CD4-positive, CD25-positive, alpha-beta regulatory T cell (primary cell): ENCODE measurements at regions not wholly inside any gene's neighbourhood (a gene's known extent, or its start where the extent isn't known, plus 50 kb on each side); places are given as distances from the start of the nearest gene placed in this dataset.
"Not testable (repeated sequence)": the region's sequence is repeated elsewhere in the genome, so short reads cannot be mapped to it uniquely, and the experiment has no call there.

Source experiments
- ATAC-seq, 2 donors: fragments of 150-1000 bp; cut with Tn5 transposase; one replicate each; pipeline ENCODE4 v1.10.0; 2021; ENCODE audit warnings: low read depth in 2 of 2, moderate number of reproducible peaks in 2 of 2, moderate library complexity in 1 of 2
- DNase-seq, 3 donors: peaks; one replicate each; pipeline versions ENCODE4 v3.0.0 to v3.0.0-alpha.2; 2012 to 2022; ENCODE audit warnings: mixed read lengths in 1 of 3
- H3K27ac ChIP-seq: one replicate; pipeline ENCODE4 v1.7.0; 2013; ENCODE audit warnings: mild to moderate bottlenecking, low read length; ENCODE audit not compliant: insufficient read depth, poor library complexity, severe bottlenecking
- H3K27me3 ChIP-seq: one replicate; pipeline ENCODE4 v1.7.0; 2013; ENCODE audit warnings: low read length; ENCODE audit not compliant: control insufficient read depth, insufficient read depth
- H3K36me3 ChIP-seq: one replicate; pipeline ENCODE4 v1.7.0; 2013; ENCODE audit warnings: mild to moderate bottlenecking, low read length, moderate library complexity; ENCODE audit not compliant: control insufficient read depth, insufficient read depth
- H3K4me1 ChIP-seq: 2 replicates; pipeline ENCODE4 v1.7.0; 2013; ENCODE audit warnings: mild to moderate bottlenecking, low read length; ENCODE audit not compliant: insufficient read depth, control insufficient read depth, poor library complexity, severe bottlenecking
- H3K4me3 ChIP-seq: one replicate; pipeline ENCODE4 v1.7.0; 2013; ENCODE audit warnings: low read depth, mild to moderate bottlenecking, low read length, moderate library complexity
- H3K9me3 ChIP-seq, 2 experiments: 1 replicate in 1 of 2; 2 replicates in 1 of 2; pipeline ENCODE4 v1.7.0; 2013; ENCODE audit warnings: low read length in 2 of 2, mild to moderate bottlenecking in 1 of 2, moderate library complexity in 1 of 2; ENCODE audit not compliant: control insufficient read depth in 2 of 2
- H3K27ac Mint-ChIP-seq, 3 donors: one replicate each; pipeline ENCODE4 v1.8.0; 2020 to 2022; ENCODE audit warnings: mild to moderate bottlenecking in 3 of 3, mixed read lengths in 3 of 3, moderate library complexity in 2 of 3
- H3K27me3 Mint-ChIP-seq: one replicate; pipeline ENCODE4 v1.8.0; 2022; ENCODE audit warnings: mild to moderate bottlenecking, mixed read lengths
- H3K36me3 Mint-ChIP-seq: one replicate; pipeline ENCODE4 v1.8.0; 2020; ENCODE audit warnings: mixed read lengths
- H3K4me1 Mint-ChIP-seq, 4 donors: one replicate each; pipeline ENCODE4 v1.8.0; 2020 to 2022; ENCODE audit warnings: mixed read lengths in 4 of 4, mild to moderate bottlenecking in 1 of 4
- H3K4me3 Mint-ChIP-seq, 4 donors: one replicate each; pipeline ENCODE4 v1.8.0; 2020 to 2022; ENCODE audit warnings: mild to moderate bottlenecking in 4 of 4, mixed read lengths in 4 of 4, moderate library complexity in 3 of 4
- H3K9me3 Mint-ChIP-seq, 7 donors: one replicate each; pipeline ENCODE4 v1.8.0; 2020 to 2022; ENCODE audit warnings: mixed read lengths in 7 of 7, mild to moderate bottlenecking in 3 of 7, moderate library complexity in 2 of 7

- Histone ChIP-seq H3K9me3 (no peaks in the 10 kb centered on the region), H3K4me3 (no peak overlapping the region), H3K36me3 (no peaks in the 10 kb centered on the region), H3K27me3 (no peaks in the 10 kb centered on the region), H3K27ac (no peak overlapping the region), H3K4me1 (no peaks in the 10 kb centered on the region)
- no peak for DNase-seq
- Mint-ChIP-seq H3K4me3 (no peak overlapping the region), H3K4me1 (no peaks in the 10 kb centered on the region), H3K27me3 (no peaks in the 10 kb centered on the region), H3K36me3 (no peaks in the 10 kb centered on the region), H3K9me3 (peaks cover 0 to 4% (median 0%) of the 10 kb centered on the region in 7 donors), H3K27ac (no peak overlapping the region)
- no peak for ATAC-seq
Measured at GRCh38 chr12:84484798-84485197, 427.8 kb downstream of the SLC6A15 start.

GRCh38 chr12:84480803-84481202 is 431.8 kb downstream of the SLC6A15 start:
- Mint-ChIP-seq H3K36me3 (no peaks in the 10 kb centered on the region), H3K9me3 (peaks cover 0 to 7% (median 4%) of the 10 kb centered on the region in 7 donors), H3K4me1 (no peaks in the 10 kb centered on the region), H3K27me3 (no peaks in the 10 kb centered on the region), H3K27ac (no peak overlapping the region), H3K4me3 (no peak overlapping the region)
- Histone ChIP-seq H3K4me1 (no peaks in the 10 kb centered on the region), H3K27ac (no peak overlapping the region), H3K36me3 (no peaks in the 10 kb centered on the region), H3K4me3 (no peak overlapping the region), H3K27me3 (no peaks in the 10 kb centered on the region), H3K9me3 (no peaks in the 10 kb centered on the region)
- DNase-seq: no peak
- ATAC-seq: no peak

GRCh38 chr12:84470361-84470760 is 442.2 kb downstream of the SLC6A15 start:
- no peak overlapping the region for H3K27ac Mint-ChIP-seq
- no peak overlapping the region for H3K4me3 Mint-ChIP-seq
- no peaks in the 10 kb centered on the region for H3K36me3 Mint-ChIP-seq
- DNase-seq: no peak
- no peaks in the 10 kb centered on the region for H3K9me3 ChIP-seq
- H3K27me3 Mint-ChIP-seq: no peaks in the 10 kb centered on the region
- H3K4me3 ChIP-seq: no peak overlapping the region
- no peak overlapping the region for H3K27ac ChIP-seq
- H3K4me1 Mint-ChIP-seq: no peaks in the 10 kb centered on the region
- no peaks in the 10 kb centered on the region for H3K36me3 ChIP-seq
- H3K9me3 Mint-ChIP-seq: peaks cover 0 to 9% (median 4%) of the 10 kb centered on the region in 7 donors
- H3K4me1 ChIP-seq: no peaks in the 10 kb centered on the region
- H3K27me3 ChIP-seq: no peaks in the 10 kb centered on the region
- ATAC-seq: no peak

GRCh38 chr12:84464616-84465015 is 448.0 kb downstream of the SLC6A15 start:
- Mint-ChIP-seq H3K4me1 (no peaks in the 10 kb centered on the region), H3K27me3 (no peaks in the 10 kb centered on the region), H3K27ac (no peak overlapping the region)

GRCh38 chr12:84463741-84464495 is 448.7 kb downstream of the SLC6A15 start:
- peaks cover 0 to 8% (median 4%) of the 10 kb centered on the region in 7 donors for H3K9me3 Mint-ChIP-seq
- no peak for DNase-seq
- Histone ChIP-seq H3K4me3 (no peak overlapping the region), H3K27me3 (no peaks in the 10 kb centered on the region), H3K27ac (no peak overlapping the region), H3K9me3 (no peaks in the 10 kb centered on the region), H3K4me1 (no peaks in the 10 kb centered on the region), H3K36me3 (no peaks in the 10 kb centered on the region)
- H3K27ac Mint-ChIP-seq: no peak overlapping the region
- H3K36me3 Mint-ChIP-seq: no peaks in the 10 kb centered on the region
- H3K4me1 Mint-ChIP-seq: no peaks in the 10 kb centered on the region
- no peaks in the 10 kb centered on the region for H3K27me3 Mint-ChIP-seq
- no peak overlapping the region for H3K4me3 Mint-ChIP-seq
- ATAC-seq: no peak

More at GRCh38 chr12:84464616-84465015, 448.0 kb downstream of the SLC6A15 start:
- Histone ChIP-seq H3K27ac (no peak overlapping the region), H3K4me3 (no peak overlapping the region), H3K4me1 (no peaks in the 10 kb centered on the region), H3K36me3 (no peaks in the 10 kb centered on the region), H3K9me3 (no peaks in the 10 kb centered on the region), H3K27me3 (no peaks in the 10 kb centered on the region)
- ATAC-seq (no peak), DNase-seq (no peak)
- Mint-ChIP-seq H3K9me3 (peaks cover 0 to 8% (median 4%) of the 10 kb centered on the region in 7 donors), H3K36me3 (no peaks in the 10 kb centered on the region), H3K4me3 (no peak overlapping the region)

GRCh38 chr12:84455598-84455997 is 457.0 kb downstream of the SLC6A15 start:
- Histone ChIP-seq H3K9me3 (no peaks in the 10 kb centered on the region), H3K27ac (no peak overlapping the region), H3K4me1 (no peaks in the 10 kb centered on the region), H3K4me3 (no peak overlapping the region), H3K27me3 (no peaks in the 10 kb centered on the region), H3K36me3 (no peaks in the 10 kb centered on the region)
- no peak overlapping the region for H3K27ac Mint-ChIP-seq
- DNase-seq (no peak), ATAC-seq (no peak)
- no peaks in the 10 kb centered on the region for H3K27me3 Mint-ChIP-seq
- no peaks in the 10 kb centered on the region for H3K36me3 Mint-ChIP-seq
- peaks cover 0 to 5% (median 2%) of the 10 kb centered on the region in 7 donors for H3K9me3 Mint-ChIP-seq
- no peaks in the 10 kb centered on the region for H3K4me1 Mint-ChIP-seq
- no peak overlapping the region for H3K4me3 Mint-ChIP-seq

- H3K27ac Mint-ChIP-seq, H3K36me3 ChIP-seq, H3K4me1 Mint-ChIP-seq, H3K4me1 ChIP-seq, H3K27me3 ChIP-seq, H3K27ac ChIP-seq, H3K4me3 ChIP-seq, H3K36me3 Mint-ChIP-seq, H3K4me3 Mint-ChIP-seq, H3K9me3 ChIP-seq, H3K27me3 Mint-ChIP-seq, DNase-seq, ATAC-seq: not testable (repeated sequence)
- peaks cover 2 to 13% (median 4%) of the 10 kb centered on the region in 7 donors for H3K9me3 Mint-ChIP-seq
Measured at GRCh38 chr12:84446478-84446877, 466.1 kb downstream of the SLC6A15 start.

GRCh38 chr12:84436134-84436533 is 476.5 kb downstream of the SLC6A15 start:
- Histone ChIP-seq H3K36me3 (no peaks in the 10 kb centered on the region), H3K4me3 (no peak overlapping the region), H3K27ac (no peak overlapping the region), H3K9me3 (no peaks in the 10 kb centered on the region), H3K4me1 (no peaks in the 10 kb centered on the region), H3K27me3 (no peaks in the 10 kb centered on the region)
- no peak overlapping the region for H3K27ac Mint-ChIP-seq
- peaks cover 0 to 12% (median 3%) of the 10 kb centered on the region in 7 donors for H3K9me3 Mint-ChIP-seq
- no peaks in the 10 kb centered on the region for H3K36me3 Mint-ChIP-seq
- ATAC-seq (no peak), DNase-seq (no peak)
- no peaks in the 10 kb centered on the region for H3K4me1 Mint-ChIP-seq
- H3K4me3 Mint-ChIP-seq: no peak overlapping the region
- H3K27me3 Mint-ChIP-seq: no peaks in the 10 kb centered on the region
